ENCODE measurements at regions not wholly inside any gene's neighbourhood (a gene's known extent, or its start where the extent isn't known, plus 50 kb on each side); places are given as distances from the start of the nearest gene placed in this dataset.
A peak's percentile ranks its signal among the peaks of the same experiment; 100 is the strongest.
"Not testable (repeated sequence)": the region's sequence is repeated elsewhere in the genome, so short reads cannot be mapped to it uniquely, and the experiment has no call there.

DNA sequence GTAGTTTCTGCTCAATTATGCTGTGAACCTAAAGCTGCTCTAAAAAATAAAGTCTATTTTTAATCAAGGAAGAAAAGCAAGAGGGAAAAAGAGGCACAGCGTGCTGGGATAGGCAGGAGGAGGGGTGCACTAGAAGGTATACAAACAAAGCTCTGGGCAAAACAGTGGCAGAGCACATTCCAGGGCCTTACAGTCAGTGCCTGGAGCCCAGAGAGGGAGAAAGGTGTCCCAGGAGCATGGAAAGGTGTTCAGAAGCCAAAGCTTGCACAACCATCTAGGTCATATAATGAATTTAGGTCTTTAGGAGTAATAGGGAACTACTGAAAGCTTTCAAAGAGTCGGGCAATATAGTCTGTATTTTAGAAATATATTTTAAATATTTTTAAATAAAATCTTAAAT, 163.6 kb upstream of the PALMD start:
- ATAC-seq (no peak), DNase-seq (no peak)
- intact Hi-C loops (cut with DNase I), result loop anchor here (5.0 to 10.0 kb wide), 3 partner anchors 45 to 305 kb away; no protein-coding TSS in a partner anchor

DNA sequence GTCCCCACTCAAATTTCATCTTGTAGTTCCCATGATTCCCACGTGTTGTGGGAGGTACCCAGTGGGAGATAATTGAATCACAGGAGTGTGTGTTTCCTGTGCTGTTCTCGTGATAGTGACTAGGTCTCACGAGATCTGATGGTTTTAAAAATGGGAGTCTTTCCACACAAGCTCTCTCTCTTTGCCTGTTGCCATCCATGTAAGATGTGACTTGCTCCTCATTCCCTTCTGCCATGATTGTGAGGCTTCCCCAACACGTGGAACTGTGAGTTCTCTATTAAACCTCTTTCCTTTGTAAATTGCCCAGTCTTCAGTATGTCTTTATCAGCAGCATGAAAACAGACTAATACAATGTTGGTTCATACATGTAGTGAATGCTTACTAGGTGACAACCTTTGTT, 163.2 kb upstream of the PALMD start:
- intact Hi-C loops (cut with DNase I), result loop anchor here (5.0 to 10.0 kb wide), 3 partner anchors 45 to 305 kb away; no protein-coding TSS in a partner anchor
- DNase-seq (no peak), ATAC-seq (no peak)

DNA sequence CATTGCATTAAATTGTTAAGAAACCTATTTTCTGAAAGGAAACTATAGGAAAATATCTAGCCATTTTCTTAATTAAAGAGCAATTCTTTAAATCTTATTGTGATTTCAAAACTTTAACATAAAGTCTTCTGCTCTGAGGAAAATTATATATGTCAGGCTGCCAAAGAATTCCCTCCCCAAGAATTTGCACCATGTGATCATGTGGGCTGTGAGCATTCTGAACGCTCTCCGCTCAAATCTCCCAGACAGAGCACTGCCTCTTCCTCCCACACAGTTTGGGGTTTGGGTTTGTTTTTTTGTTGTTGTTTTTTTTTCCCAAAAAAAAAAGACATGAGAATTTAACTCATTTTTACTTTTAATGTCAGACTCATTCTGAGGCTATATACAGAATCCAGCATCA, 155.9 kb upstream of the PALMD start:
- intact Hi-C loops (cut with DNase I), result no loop called here
- DNase-seq (no peak), ATAC-seq (no peak)

DNA sequence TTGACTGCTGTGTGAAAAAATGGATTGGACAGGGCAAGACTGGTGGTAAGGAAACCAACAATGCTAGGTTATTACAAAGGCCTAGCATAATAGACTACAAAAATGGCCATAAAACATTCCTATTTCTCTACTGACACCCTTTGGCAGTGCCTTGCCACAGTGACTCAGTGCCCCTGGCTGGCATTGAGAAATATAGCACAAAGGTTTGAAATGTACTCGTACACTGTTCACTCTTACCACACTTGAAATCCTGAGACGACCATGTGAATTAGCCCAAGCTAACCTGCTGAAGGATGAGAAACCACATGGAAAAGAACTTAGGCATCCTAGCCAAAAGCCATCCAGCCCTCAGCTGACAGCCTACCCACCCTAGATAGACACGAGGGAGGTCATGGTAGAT, 149.8 kb upstream of the PALMD start:
- intact Hi-C loops (cut with DNase I), result no loop called here
- DNase-seq (no peak), ATAC-seq (no peak)

DNA sequence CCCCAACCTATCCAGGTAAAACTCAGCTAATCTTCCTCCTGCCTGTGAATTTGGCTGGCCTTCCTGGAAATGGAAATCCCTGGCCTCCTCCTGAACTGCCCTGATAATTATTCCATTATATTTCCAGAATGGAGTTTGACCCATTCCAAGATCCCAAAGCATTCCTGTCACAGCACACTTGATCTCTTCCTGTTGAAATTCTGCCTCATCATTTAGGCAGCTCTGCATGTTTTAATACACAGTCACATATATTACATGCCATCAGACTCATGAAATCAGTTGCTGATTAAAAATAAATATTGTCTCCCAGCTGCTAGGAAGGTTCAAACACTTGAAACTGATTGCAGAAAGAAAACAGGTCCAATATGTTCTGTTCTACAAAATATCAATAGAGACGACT, 148.2 kb upstream of the PALMD start:
- DNase-seq (no peak), ATAC-seq (no peak)
- intact Hi-C loops (cut with DNase I), result no loop called here

GRCh38 chr1:99500541-99500940, 145.4 kb upstream of the PALMD start:
- intact Hi-C loops (cut with DNase I), result loop anchor here in 1 of 2 donors (10.0 kb wide), 1 partner anchor 94 kb away; no protein-coding TSS in a partner anchor
- DNase-seq, result no peak
- ATAC-seq, result no peak

DNA sequence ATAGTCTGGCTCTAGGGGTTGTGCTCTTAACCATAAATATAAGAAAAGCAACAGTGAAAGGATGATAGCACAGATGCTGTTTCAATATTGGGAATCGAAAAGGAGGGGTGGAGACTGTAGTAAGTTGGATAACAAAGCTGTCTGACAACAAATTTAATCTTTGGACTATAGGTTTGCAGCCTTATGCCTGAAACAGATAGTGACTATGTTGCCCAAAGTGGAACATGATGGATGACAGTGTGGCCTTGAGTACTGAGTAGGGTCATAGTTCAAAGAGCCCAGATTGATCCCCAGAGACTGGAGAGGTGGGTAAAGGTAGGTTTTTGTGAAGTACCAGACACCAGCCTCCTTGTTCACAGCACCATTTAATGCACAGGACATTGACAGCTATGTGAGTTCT, 144.0 kb upstream of the PALMD start:
- intact Hi-C loops (cut with DNase I), result loop anchor here in 1 of 2 donors (10.0 kb wide), 1 partner anchor 93 kb away; no protein-coding TSS in a partner anchor
- no peak for ATAC-seq

DNA sequence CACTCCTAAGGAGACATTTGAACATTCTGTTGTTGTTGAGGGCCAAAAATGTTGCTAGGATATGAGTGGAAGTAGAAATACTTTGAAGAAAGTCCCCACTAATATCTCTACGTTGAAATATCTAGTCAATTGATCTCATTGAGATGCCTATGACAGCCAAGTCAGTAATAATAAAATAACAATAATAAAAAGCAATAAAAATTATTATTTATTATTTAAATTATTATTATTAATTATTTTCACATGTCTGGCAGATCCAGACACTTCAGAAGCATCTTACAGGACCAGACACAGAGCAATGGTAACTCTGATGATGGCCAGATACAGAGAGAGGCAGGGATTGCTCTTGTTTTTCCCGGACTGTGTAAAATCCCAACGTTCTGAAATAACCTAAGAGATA, 143.5 kb upstream of the PALMD start:
- intact Hi-C loops (cut with DNase I), result loop anchor here in 1 of 2 donors (10.0 kb wide), 1 partner anchor 92 kb away; no protein-coding TSS in a partner anchor
- DNase-seq (no peak), ATAC-seq (no peak)

More for the DNA sequence above, 144.0 kb upstream of the PALMD start:
- DNase-seq, result no peak

- intact Hi-C loops (cut with DNase I), result loop anchor here in 1 of 2 donors (10.0 kb wide), 1 partner anchor 91 kb away; no protein-coding TSS in a partner anchor
- ATAC-seq (peak; percentile 63 to 82), DNase-seq (peak; percentile 25)
Measured at GRCh38 chr1:99503276-99503747, 142.6 kb upstream of the PALMD start.

DNA sequence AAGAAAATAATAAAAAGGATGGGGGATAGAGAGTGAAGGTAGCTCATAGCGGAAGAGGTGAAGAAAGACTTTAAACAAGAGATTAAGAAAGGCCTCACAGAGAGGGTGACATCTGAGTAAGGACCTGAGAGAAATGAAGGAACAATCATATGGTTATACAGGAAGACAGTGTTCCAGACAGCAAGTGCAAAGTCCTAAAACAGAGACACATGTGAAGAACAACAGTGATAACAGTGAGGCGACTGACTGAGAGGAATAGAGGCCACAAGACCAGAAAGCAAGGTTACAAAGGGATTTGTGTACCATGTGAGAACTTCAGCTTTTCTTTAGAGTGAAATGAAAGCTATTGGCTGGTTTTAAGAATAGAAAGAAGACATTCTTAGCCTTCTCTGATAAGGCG, 141.6 kb upstream of the PALMD start:
- intact Hi-C loops (cut with DNase I), result loop anchor here in 1 of 2 donors (10.0 kb wide), 1 partner anchor 91 kb away; no protein-coding TSS in a partner anchor
- ATAC-seq (no peak), DNase-seq (no peak)

GRCh38 chr1:99506631-99507030, 139.3 kb upstream of the PALMD start:
- DNase-seq (no peak), ATAC-seq (no peak)
- intact Hi-C loops (cut with DNase I), result loop anchor here in 1 of 2 donors (10.0 kb wide), 1 partner anchor 88 kb away; no protein-coding TSS in a partner anchor

- ATAC-seq, DNase-seq: not testable (repeated sequence)
- intact Hi-C loops (cut with DNase I), result loop anchor here in 1 of 2 donors (10.0 kb wide), 1 partner anchor 87 kb away; no protein-coding TSS in a partner anchor
Measured at GRCh38 chr1:99507446-99507845, 138.5 kb upstream of the PALMD start.

DNA sequence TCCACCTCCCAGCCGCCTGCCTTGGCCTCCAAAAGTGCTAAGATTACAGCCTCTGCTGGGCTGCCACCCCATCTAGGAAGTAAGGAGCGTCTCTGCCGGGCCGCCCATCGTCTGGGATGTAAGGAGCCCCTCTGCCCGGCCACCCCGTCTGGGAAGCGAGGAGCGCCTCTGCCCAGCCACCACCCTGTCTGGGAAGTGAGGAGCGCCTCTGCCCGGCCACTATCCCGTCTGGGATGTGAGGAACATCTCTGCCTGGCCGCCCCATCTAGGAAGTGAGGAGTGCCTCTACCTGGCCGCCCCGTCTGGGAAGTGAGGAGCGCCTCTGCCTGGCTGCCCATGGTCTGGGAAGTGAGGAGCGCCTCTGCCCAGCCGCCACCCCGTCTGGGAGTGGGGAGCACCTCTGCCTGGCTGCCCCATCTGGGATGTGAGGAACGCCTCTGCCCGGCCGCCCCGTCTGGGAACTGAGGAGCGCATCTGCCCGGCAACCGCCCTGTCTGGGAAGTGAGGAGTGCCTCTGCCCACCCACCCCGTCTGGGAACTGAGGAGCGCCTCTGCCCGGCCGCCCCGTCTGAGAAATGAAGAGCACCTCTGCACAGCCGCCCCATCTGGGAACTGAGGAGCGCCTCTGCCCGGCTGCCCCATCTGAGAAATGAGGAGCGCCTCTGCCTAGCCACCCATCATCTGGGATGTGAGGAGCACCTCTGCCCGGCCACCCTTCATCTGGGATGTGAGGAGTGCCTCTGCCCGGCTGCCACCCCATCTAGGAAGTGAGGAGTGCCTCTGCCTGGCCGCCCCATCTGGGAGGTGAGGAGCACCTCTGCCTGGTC, 137.8 kb upstream of the PALMD start:
- intact Hi-C loops (cut with DNase I), result loop anchor here in 1 of 2 donors (10.0 kb wide), 1 partner anchor 87 kb away; no protein-coding TSS in a partner anchor
- ATAC-seq (no peak), DNase-seq (no peak)

DNA sequence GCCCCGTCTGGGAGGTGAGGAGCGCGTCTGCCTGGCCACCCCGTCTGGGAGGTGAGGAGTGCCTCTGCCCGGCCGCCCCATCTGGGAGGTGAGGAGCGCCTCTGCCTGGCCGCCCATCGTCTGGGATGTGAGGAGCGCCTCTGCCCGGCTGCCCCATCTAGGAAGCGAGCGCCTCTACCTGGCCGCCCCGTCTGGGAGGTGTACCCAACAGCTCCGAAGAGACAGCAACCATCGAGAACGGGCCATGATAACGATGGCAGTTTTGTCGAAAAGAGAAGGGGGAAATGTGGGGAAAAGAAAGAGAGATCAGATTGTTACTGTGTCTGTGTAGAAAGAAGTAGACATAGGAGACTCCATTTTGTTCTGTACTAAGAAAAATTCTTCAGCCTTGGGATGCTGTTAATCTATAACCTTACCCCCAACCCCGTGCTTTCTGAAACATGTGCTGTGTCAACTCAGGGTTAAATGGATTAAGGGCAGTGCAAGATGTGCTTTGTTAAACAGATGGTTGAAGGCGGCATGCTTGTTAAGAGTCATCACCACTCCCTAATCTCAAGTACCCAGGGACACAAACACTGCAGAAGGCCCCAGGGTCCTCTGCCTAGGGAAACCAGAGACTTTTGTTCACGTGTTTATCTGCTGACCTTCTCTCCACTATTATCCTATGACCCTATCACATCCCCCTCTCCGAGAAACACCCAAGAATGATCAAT, 137.0 kb upstream of the PALMD start:
- not testable (repeated sequence) for ATAC-seq, DNase-seq
- intact Hi-C loops (cut with DNase I), result loop anchor here in 1 of 2 donors (10.0 kb wide), 1 partner anchor 86 kb away; no protein-coding TSS in a partner anchor

- intact Hi-C loops (cut with DNase I); DNase-seq; ATAC-seq: not testable (repeated sequence)
Measured at GRCh38 chr1:99514823-99515552, 130.9 kb upstream of the PALMD start.

- no peak for ATAC-seq
- intact Hi-C loops (cut with DNase I), result no loop called here
- DNase-seq, result no peak
Measured at GRCh38 chr1:99516141-99516540, 129.8 kb upstream of the PALMD start.

GRCh38 chr1:99520121-99520520, 125.8 kb upstream of the PALMD start:
- no peak for DNase-seq
- no peak for ATAC-seq
- intact Hi-C loops (cut with DNase I), result no loop called here

- intact Hi-C loops (cut with DNase I), result loop anchor here in 1 of 2 donors (5.0 kb wide), 1 partner anchor 43 kb away; no protein-coding TSS in a partner anchor
- ATAC-seq, result no peak
- no peak for DNase-seq
Measured at GRCh38 chr1:99525331-99525730, 120.6 kb upstream of the PALMD start.

GRCh38 chr1:99527078-99527477, 118.8 kb upstream of the PALMD start:
- DNase-seq, result no peak
- ATAC-seq, result no peak
- intact Hi-C loops (cut with DNase I), result loop anchor here in 1 of 2 donors (5.0 kb wide), 1 partner anchor 45 kb away; no protein-coding TSS in a partner anchor

Data from left cardiac atrium (tissue), 4 donors.